Activated T-cell treated with anti-CD3 and anti-CD28 coated beads for 48 hours (primary cell): ENCODE measurements at regions not wholly inside any gene's neighbourhood (a gene's known extent, or its start where the extent isn't known, plus 50 kb on each side); places are given as distances from the start of the nearest gene placed in this dataset.

ENCODE experiments used
- DNase-seq: peaks from one replicate; pipeline ENCODE4 v3.0.0-alpha.2; 2020; ENCODE audit warnings: low read depth

DNA sequence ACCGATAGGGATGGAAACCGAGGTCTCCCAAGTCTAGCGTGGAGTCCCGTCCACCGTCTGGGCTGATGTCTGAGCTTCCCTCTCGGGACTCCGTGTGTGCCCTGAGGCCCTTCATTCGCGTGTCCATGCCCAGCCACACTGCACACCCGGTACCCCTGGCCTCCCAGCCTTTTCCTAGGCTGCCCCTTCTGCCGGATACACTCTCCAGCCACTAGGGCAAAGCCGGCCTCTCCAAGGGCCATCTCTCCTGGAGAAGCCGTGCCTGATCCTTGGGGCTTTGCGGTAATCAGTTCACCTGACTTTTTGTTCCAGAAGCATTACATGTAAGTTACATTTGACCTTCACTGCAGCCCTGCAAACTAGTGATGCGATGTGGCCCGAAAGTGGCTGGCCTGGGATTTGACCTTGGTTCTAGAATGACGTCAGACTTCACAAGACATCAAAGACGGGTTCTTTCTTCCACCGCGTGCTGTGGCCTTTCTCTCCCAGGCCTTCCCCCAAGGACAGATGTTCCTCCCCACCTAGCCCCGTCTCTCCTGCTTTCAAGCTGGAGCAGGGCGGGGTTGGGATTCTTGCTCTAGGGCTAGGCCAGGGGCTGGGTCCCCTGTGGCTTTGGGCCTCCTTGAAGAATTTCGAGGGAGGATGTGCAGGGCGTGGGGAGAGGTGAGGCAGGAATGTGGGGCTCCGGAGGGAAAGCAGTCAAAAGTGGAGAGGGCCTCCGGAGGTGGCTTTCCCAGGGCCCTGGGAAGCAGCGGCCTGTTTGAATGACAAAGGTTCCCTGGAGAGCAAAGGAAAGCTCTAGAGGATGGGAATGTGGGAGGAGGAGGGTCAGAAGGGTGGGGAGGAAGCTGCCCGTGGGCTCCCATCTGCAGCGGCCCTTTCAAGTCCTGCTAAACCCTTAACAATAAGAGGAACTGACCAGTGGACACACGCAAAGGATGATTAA, 49.7 kb upstream of the SLC2A1 start:
- DNase-seq = no peak
